Ovary (tissue), 7 donors: ENCODE measurements at regions not wholly inside any gene's neighbourhood (a gene's known extent, or its start where the extent isn't known, plus 50 kb on each side); places are given as distances from the start of the nearest gene placed in this dataset.

Experiments
- DNase-seq, 5 donors: peaks; one replicate each; pipeline ENCODE4 v3.0.0-alpha.2; 2019 to 2020
- H3K27ac ChIP-seq, 2 donors: fragments of 200-600 bp; one replicate each; pipeline versions ENCODE4 v1.5.1 to v1.8.0; 2019 to 2022
- H3K27me3 ChIP-seq: fragments of 200-600 bp; one replicate; pipeline ENCODE4 v1.8.0; 2022
- H3K36me3 ChIP-seq: fragments of 200-600 bp; sonication (generic); one replicate; pipeline ENCODE4 v1.5.1; 2019
- H3K4me1 ChIP-seq: one replicate; pipeline ENCODE4 v1.8.1; 2013; ENCODE audit warnings: mild to moderate bottlenecking, moderate library complexity; ENCODE audit not compliant: insufficient read depth
- H3K4me3 ChIP-seq: fragments of 200-600 bp; sonication (generic); one replicate; pipeline ENCODE4 v1.5.1; 2017
- H3K9me3 ChIP-seq, 2 donors: fragments of 200-600 bp in 1 of 2; sonication (generic) in 1 of 2; one replicate each; pipeline versions ENCODE4 v1.5.1 to v1.8.1; 2013 to 2019; ENCODE audit warnings: mild to moderate bottlenecking in 1 of 2, moderate library complexity in 1 of 2
- CTCF ChIP-seq, 3 donors: fragments of 450-650 bp in 2 of 3; fragments of 200-600 bp in 1 of 3; IDR thresholded peaks; one replicate each; pipeline versions ENCODE4 v1.5.1 to v1.8.0; 2016 to 2022; ENCODE audit warnings: antibody characterized with exemption in 3 of 3, mild to moderate bottlenecking in 1 of 3
- EP300 ChIP-seq: sonication (generic); formaldehyde crosslinking; IDR thresholded peaks from one replicate; pipeline ENCODE4 v1.6.1; 2017; ENCODE audit warnings: antibody characterized with exemption
- POLR2A ChIP-seq: fragments of 450-650 bp; IDR thresholded peaks from one replicate; pipeline ENCODE4 v1.6.1; 2017; ENCODE audit warnings: antibody characterized with exemption, mild to moderate bottlenecking, moderate library complexity
- WGBS, 3 donors: extraction: QIAGEN DNeasy Blood & Tissue Kit in 1 of 3; methylation state at CpG; one replicate each; pipeline versions ENCODE4 v1.1.5 to v1.1.7; 2013 to 2017; 5-methylcytosine and 5-hydroxymethylcytosine counted together
- intact Hi-C, 4 donors: fragments of 100-400 bp; cut with DNase I; formaldehyde crosslinking; loops; one replicate each; pipeline versions ENCODE4 v1.11.0 to v1.15.1; 2022 to 2023
- donor health status: DM: no; HTN: no; CAD: no; lungs with moderate emphysema.
- donor health status: DM: no; HTN: no; CAD: no.
- donor health status: Bipolar disorder and iron deficiency.
- donor health status: DM: no; HTN: no; CAD: no.
- donor health status: DM: yes; HTN: yes; CAD: no.

GRCh38 chr1:34524783-34525182 lies 230.1 kb upstream of the GJB5 start:
- Histone ChIP-seq H3K36me3 (no peaks in the 10 kb centered on the region), H3K4me3 (no peak overlapping the region), H3K9me3 (no peaks in the 10 kb centered on the region), H3K4me1 (no peaks in the 10 kb centered on the region), H3K27me3 (no peaks in the 10 kb centered on the region), H3K27ac (no peak overlapping the region)
- DNase-seq: no peak
- no peak for TF ChIP-seq CTCF (IDR thresholded peaks at IDR 0.05)
- no peak for TF ChIP-seq EP300
- TF ChIP-seq POLR2A: no peak
- intact Hi-C loops: no loop called here

- no peaks in the 10 kb centered on the region for H3K4me1 ChIP-seq
- intact Hi-C loops: no loop called here
- no peak overlapping the region for H3K4me3 ChIP-seq
- H3K27ac ChIP-seq: no peak overlapping the region
- H3K27me3 ChIP-seq: no peaks in the 10 kb centered on the region
- no peak for DNase-seq
- no peaks in the 10 kb centered on the region for H3K9me3 ChIP-seq
- TF ChIP-seq CTCF (IDR thresholded peaks at IDR 0.05): no peak
- TF ChIP-seq POLR2A: no peak
- no peak for TF ChIP-seq EP300
- no peaks in the 10 kb centered on the region for H3K36me3 ChIP-seq
- whole genome bisulfite sequencing, 3 donors: 5 to 7% (median 5%) methylated on average over 12 of the region's 12 CpGs
Observed at GRCh38 chr1:34529935-34530859, 224.7 kb upstream of the GJB5 start.

GRCh38 chr1:34532113-34532512 lies 222.7 kb upstream of the GJB5 start:
- Histone ChIP-seq H3K27me3 (no peaks in the 10 kb centered on the region), H3K4me3 (no peak overlapping the region), H3K27ac (no peak overlapping the region), H3K9me3 (no peaks in the 10 kb centered on the region), H3K36me3 (no peaks in the 10 kb centered on the region), H3K4me1 (no peaks in the 10 kb centered on the region)
- TF ChIP-seq CTCF (IDR thresholded peaks at IDR 0.05): no peak
- no peak for TF ChIP-seq EP300
- no peak for TF ChIP-seq POLR2A
- 46 to 66% (median 47%) methylated on average over 3 of the region's 3 CpGs for WGBS, 3 donors
- intact Hi-C loops: no loop called here
- no peak for DNase-seq

- no peak overlapping the region for H3K4me3 ChIP-seq
- intact Hi-C loops: no loop called here
- H3K27me3 ChIP-seq: no peaks in the 10 kb centered on the region
- no peak for DNase-seq
- no peaks in the 10 kb centered on the region for H3K9me3 ChIP-seq
- no peak for TF ChIP-seq EP300
- no peak for TF ChIP-seq CTCF (IDR thresholded peaks at IDR 0.05)
- no peak for TF ChIP-seq POLR2A
- H3K36me3 ChIP-seq: no peaks in the 10 kb centered on the region
- no peak overlapping the region for H3K27ac ChIP-seq
- no peaks in the 10 kb centered on the region for H3K4me1 ChIP-seq
Observed at GRCh38 chr1:34538481-34538880, 216.4 kb upstream of the GJB5 start.
